HAP-1 (cell line): ENCODE measurements at regions not wholly inside any gene's neighbourhood (a gene's known extent, or its start where the extent isn't known, plus 50 kb on each side); places are given as distances from the start of the nearest gene placed in this dataset.
"Not testable (repeated sequence)": the region's sequence is repeated elsewhere in the genome, so short reads cannot be mapped to it uniquely, and the experiment has no call there.

Source experiments
- DNase-seq, 2 experiments: peaks; one replicate each; pipeline ENCODE4 v3.0.0-alpha.2; 2016 to 2020; ENCODE audit warnings: low spot score in 2 of 2
- H3K27me3 ChIP-seq: fragments of 250-450 bp; sonication (Bioruptor Pico); 2 replicates; pipeline ENCODE4 v1.5.1; 2020; ENCODE audit warnings: low read depth, mild to moderate bottlenecking, moderate library complexity
- H3K36me3 ChIP-seq: fragments of 250-450 bp; sonication (Bioruptor Pico); replicated peaks from 2 replicates; pipeline ENCODE4 v1.5.1; 2020; ENCODE audit warnings: mild to moderate bottlenecking
- H3K4me1 ChIP-seq: fragments of 250-450 bp; sonication (Bioruptor Pico); 2 replicates; pipeline ENCODE4 v1.5.1; 2020; ENCODE audit warnings: mild to moderate bottlenecking
- H3K4me3 ChIP-seq: fragments of 250-450 bp; sonication (Bioruptor Pico); 2 replicates; pipeline ENCODE4 v1.5.1; 2020; ENCODE audit warnings: mild to moderate bottlenecking, moderate library complexity
- H3K9me3 ChIP-seq: fragments of 250-450 bp; sonication (Bioruptor Pico); 2 replicates; pipeline ENCODE4 v1.5.1; 2020; ENCODE audit warnings: mild to moderate bottlenecking, moderate library complexity
- in situ Hi-C: fragments of 300-500 bp; cut with MboI; formaldehyde crosslinking; loops from 3 replicates; pipeline ENCODE4 v1.14.3; 2020; ENCODE audit warnings: low sequenced_read_pairs, inconsistent platforms, mixed read lengths

DNA sequence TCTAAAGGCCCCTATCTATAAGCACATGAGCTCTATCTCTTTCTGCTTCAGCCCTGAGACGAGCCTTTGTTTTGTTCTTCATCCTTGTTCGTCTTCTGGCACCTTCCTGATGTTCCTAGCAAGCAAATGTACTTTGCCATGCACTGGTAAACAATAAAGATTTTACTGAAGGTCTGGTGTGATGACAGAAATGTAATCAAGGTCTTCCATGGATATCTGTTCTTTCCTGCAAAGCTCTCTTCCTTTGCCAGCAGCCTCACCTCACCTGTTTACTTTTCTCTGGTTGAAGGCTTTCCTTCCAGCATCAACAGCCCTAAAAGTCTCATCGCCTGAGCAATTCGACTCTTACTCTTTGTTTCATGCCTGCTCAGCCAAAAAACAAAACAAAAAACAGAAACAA, 330.3 kb downstream of the PCNX1 start:
- Histone ChIP-seq H3K27me3 (no peaks in the 10 kb centered on the region), H3K4me3 (no peak overlapping the region), H3K36me3 (no peaks in the 10 kb centered on the region), H3K9me3 (no peaks in the 10 kb centered on the region; the same call in 1 of the 2 replicates), H3K4me1 (peaks cover 14% of the 10 kb centered on the region)
- in situ Hi-C loops = no loop called here
- DNase-seq = no peak

DNA sequence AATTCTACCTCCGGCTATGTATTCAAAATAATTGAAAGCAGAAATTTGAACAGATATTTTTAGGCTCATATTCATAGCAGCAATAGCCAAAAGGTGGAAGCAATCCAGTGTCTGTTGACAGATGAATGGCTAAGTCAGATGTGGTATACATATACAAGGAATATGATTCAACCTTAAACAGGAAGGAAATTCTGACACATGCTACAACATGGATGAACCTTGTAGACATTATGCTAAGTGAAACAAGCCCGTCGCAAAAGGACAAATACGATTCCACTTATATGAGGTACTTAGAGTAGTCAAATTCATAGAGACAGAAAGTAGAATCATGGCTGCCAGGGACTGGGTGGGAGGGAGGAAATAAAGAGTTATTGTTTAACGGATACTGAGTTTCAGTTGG, 331.6 kb downstream of the PCNX1 start:
- in situ Hi-C loops = no loop called here

DNA sequence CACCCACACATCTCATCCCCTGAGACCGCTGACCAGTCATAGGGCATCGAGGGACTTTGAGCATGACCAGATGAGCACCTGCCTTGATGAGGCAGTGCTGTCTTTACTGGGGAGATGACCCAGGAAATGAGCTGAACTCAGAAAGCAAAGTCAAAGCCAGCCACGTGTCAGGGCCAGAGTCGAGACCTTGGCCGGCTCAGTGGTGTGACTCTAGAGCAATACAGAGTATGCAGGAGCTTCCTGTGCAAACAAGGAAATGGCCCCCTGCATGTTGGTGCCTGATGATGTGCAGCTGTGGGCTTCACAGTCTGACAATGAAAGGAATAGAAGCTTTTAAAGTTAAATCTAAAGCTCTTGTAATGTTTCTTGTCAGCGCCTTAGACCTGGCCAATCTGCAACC, 332.9 kb downstream of the PCNX1 start:
- H3K4me3 ChIP-seq = no peak overlapping the region
- peaks cover 6% of the 10 kb centered on the region; the same call in 1 of the 2 replicates for H3K4me1 ChIP-seq
- no peak for DNase-seq
- H3K9me3 ChIP-seq = no peaks in the 10 kb centered on the region
- H3K27me3 ChIP-seq = no peaks in the 10 kb centered on the region
- in situ Hi-C loops = no loop called here
- no peaks in the 10 kb centered on the region for H3K36me3 ChIP-seq

More for the DNA sequence above, 331.6 kb downstream of the PCNX1 start:
- Histone ChIP-seq H3K27me3 (no peaks in the 10 kb centered on the region), H3K4me3 (no peak overlapping the region), H3K36me3 (no peaks in the 10 kb centered on the region), H3K9me3 (no peaks in the 10 kb centered on the region), H3K4me1 (peaks cover 14% of the 10 kb centered on the region)
- no peak for DNase-seq

DNA sequence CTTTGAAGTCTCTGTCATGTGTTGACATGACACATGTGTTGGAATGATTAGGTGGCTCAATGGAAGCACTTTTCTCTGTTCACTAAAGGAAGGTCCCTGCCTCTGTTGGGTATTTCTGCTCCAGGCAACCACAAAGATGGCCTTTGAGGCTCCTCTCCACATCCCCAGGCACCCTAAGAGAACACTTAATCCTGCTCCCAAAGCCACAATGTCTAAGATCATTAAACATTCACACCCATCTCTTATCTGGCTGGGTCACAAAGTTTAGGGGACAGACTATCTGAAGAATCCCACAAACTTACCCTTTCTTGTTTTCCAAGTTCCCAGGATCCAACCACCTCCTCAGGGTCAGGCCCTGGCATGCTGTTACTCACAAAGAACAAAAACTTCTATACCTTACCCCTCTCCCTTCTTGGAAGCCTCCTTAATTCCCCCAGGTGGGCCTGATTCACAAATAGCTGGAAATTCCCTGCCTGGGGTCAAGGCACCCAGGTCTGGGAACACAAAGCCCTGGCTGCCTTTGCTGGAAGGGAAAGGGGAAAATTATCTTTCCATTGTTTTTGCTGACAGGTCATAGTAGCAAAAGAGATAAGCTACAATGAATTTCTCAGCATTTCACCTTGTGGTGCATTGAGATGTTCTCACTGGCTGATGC, 333.7 kb downstream of the PCNX1 start:
- H3K36me3 ChIP-seq = no peaks in the 10 kb centered on the region
- H3K4me1 ChIP-seq = peaks cover 6% of the 10 kb centered on the region; the same call in 1 of the 2 replicates
- H3K27me3 ChIP-seq = no peaks in the 10 kb centered on the region
- H3K9me3 ChIP-seq = no peaks in the 10 kb centered on the region
- in situ Hi-C loops = no loop called here
- DNase-seq = no peak
- no peak overlapping the region for H3K4me3 ChIP-seq

DNA sequence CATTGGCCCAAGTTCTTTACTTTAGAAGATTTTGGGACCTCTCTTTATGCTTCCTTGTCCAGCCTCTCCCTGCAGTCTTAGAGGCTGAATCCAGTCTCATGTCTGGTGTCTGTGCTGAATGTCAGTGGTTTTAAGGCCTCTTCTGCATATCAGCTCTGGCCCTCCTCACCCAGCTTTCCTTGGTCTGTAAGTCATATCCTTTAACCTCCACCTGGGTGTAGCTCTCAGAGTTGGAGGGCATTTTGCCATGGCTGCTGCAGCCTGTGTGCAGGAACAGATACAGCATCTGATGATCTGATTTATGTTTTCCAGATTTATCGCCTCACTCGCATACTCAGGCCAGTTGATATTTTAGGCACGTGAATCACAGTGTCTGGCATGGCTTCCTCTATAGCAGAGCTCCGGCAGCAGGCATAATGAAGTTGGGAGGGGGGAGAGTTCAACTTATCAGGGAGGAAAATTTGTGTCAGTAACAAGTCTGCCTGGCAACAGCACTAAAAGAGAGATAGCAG, 335.0 kb downstream of the PCNX1 start:
- no peaks in the 10 kb centered on the region for H3K9me3 ChIP-seq
- H3K4me1 ChIP-seq = no peaks in the 10 kb centered on the region
- in situ Hi-C loops = no loop called here
- no peak overlapping the region for H3K4me3 ChIP-seq
- no peak for DNase-seq
- H3K27me3 ChIP-seq = no peaks in the 10 kb centered on the region
- H3K36me3 ChIP-seq = no peaks in the 10 kb centered on the region

DNA sequence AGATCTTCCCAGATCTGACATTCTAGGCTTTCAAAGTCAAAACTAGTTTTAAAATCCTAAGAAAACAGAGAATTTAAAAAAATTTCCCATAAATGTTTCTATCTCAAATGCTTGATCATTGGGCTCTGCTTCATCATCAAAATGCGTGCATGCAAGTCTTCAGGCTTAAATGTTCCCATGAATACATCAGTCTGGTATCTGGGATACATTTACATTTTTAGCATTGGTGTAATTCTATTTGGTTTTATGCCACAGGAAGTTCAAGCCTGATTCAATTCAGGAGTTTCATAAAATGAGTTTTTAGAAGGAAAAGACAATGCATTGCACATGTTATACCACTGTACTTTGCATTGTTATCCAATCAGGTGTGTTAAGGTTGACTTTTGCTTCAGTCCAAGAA, 336.4 kb downstream of the PCNX1 start:
- Histone ChIP-seq H3K27me3 (no peaks in the 10 kb centered on the region), H3K4me1 (no peaks in the 10 kb centered on the region), H3K36me3 (no peaks in the 10 kb centered on the region), H3K4me3 (no peak overlapping the region), H3K9me3 (no peaks in the 10 kb centered on the region)
- in situ Hi-C loops = no loop called here
- DNase-seq = no peak

DNA sequence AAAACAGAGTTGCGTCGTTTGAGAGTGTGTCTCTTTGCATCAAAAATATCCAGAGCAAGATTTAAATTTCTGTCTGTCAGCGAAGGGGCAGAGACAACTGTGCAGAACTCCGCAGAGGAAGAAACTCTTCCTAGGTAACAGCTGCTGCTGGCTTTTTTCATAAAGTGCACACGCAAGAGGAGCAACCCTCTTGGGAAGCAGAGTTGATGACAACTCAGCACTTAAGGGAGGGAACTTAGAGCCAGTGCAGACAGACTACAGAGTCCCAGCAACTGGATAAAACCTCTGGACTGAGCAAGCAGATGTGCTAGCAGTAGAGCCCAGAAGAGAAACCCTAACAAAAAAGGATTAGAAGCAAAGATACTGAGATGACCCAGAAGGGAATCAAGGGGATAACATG, 337.1 kb downstream of the PCNX1 start:
- DNase-seq = no peak
- Histone ChIP-seq H3K9me3 (no peaks in the 10 kb centered on the region), H3K4me3 (no peak overlapping the region), H3K4me1 (no peaks in the 10 kb centered on the region), H3K36me3 (no peaks in the 10 kb centered on the region), H3K27me3 (no peaks in the 10 kb centered on the region)
- in situ Hi-C loops = no loop called here

DNA sequence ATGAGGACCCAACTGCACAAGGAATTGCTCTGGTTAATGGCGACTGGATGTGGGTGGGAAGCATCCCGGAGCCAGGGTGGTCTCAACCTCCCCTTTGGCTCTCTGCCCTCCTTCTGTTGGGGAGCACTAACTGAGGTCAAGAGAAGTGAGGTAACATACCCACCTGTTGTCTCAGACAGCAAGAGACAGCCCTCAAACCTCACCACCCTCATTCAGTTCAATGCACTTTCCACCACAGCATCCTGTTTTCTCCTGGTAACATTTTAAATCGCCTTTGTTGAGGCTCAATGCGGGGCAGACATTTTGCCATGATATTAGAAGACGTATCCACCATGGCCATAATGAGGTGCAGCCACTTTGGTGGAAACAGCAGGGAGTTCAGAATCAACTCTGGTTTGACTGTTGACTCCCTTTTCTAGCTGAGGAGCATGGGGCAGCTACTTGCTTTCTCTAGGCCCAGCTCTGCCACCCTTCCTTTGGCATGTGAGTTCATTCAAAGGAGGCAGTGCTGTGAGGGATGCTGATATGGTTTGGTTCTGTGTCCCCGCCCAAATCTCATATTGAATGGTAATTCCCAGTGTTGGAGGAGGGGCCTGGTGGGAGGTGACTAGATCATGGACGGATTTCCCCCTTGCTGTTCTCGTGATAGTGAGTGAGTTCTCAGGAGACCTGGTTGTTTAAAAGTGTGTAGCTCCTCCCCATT, 338.6 kb downstream of the PCNX1 start:
- no peak for DNase-seq
- H3K36me3 ChIP-seq = no peaks in the 10 kb centered on the region
- no peaks in the 10 kb centered on the region for H3K4me1 ChIP-seq
- no peak overlapping the region for H3K4me3 ChIP-seq
- no peaks in the 10 kb centered on the region for H3K27me3 ChIP-seq
- in situ Hi-C loops = no loop called here
- no peaks in the 10 kb centered on the region for H3K9me3 ChIP-seq

DNA sequence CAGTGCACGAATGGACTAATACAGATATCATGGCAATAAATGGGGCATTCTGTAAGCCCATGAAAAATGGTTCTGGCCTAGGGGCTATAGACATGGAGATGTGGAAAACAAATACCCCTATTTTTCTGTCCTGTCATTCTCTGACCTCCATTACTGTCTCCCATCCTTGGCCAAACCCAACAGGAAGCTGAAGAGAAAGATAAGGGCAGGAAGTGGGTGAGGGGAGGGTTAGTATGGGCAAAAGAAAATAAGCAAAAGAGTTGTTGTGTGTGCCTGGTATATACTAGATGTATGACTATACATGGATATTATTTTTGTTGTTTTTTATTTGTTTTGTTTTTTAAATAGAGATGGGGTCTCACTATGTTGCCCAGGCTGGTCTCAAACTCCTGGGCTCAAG, 339.3 kb downstream of the PCNX1 start:
- H3K4me3 ChIP-seq = no peak overlapping the region
- in situ Hi-C loops = no loop called here
- H3K36me3 ChIP-seq = no peaks in the 10 kb centered on the region
- no peaks in the 10 kb centered on the region for H3K9me3 ChIP-seq
- no peaks in the 10 kb centered on the region for H3K4me1 ChIP-seq
- DNase-seq = no peak
- no peaks in the 10 kb centered on the region for H3K27me3 ChIP-seq

DNA sequence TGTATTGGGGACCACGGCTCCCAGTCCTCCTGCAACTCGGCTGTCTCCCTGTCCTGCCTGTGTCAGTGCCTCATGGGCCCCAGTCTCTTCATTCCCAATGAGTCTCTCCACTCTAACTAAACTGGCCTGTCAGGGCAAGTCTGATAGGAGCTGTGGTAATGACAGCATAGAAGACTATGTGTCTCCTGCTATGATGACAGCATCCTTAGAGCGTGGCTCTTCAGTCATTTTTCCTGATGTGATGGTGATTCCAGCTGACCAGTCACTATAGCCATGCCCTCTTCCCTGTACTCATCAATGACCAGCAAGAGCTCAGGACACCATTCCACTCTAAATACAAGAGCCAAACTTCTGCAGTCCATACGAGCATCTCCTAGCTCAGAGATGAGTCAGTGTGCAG, 339.8 kb downstream of the PCNX1 start:
- Histone ChIP-seq H3K27me3 (no peaks in the 10 kb centered on the region), H3K9me3 (no peaks in the 10 kb centered on the region), H3K4me3 (no peak overlapping the region), H3K36me3 (no peaks in the 10 kb centered on the region), H3K4me1 (no peaks in the 10 kb centered on the region)
- no peak for DNase-seq
- in situ Hi-C loops = no loop called here

DNA sequence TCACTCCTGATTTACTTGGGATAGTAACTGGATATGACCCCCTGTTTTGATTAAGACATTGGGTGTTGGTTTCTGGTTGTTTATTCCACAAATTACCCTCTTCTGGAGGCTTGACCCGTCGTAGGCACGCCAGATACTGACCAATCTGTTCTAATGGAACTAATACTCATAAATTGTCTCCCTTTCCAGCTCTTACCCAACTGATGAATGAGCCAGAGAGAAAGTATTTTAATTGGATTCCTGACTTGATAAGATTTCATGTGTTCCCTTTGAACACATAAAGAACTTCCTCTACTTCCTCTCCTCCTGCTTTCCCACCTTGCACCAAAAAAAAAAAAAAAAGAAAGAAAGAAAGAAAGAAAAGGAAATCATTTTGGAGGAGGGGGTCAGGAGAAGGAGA, 340.9 kb downstream of the PCNX1 start:
- no peaks in the 10 kb centered on the region for H3K36me3 ChIP-seq
- no peaks in the 10 kb centered on the region for H3K27me3 ChIP-seq
- H3K4me3 ChIP-seq = no peak overlapping the region
- in situ Hi-C loops = no loop called here
- no peaks in the 10 kb centered on the region for H3K9me3 ChIP-seq
- no peak for DNase-seq
- no peaks in the 10 kb centered on the region for H3K4me1 ChIP-seq

DNA sequence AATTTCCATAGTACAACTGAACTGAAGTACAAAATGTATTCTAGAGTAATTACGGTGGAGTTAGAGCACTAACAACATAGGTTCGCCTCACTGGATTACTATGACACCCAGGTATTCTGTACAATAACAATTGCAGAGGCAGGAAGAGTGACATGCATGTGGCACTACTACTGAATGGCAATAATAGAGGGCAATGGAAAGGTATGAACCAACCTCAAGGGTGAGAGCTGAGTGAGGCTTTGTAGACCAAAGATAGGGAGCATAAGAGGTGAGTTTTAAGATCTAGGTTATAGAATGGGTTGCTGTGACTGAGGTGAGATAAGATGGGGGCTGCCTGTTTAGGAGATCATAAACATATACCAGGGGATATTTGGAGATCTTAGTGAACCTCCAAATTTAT, 343.1 kb downstream of the PCNX1 start:
- Histone ChIP-seq H3K4me3 (no peak overlapping the region), H3K9me3 (no peaks in the 10 kb centered on the region), H3K27me3 (no peaks in the 10 kb centered on the region), H3K4me1 (no peaks in the 10 kb centered on the region), H3K36me3 (no peaks in the 10 kb centered on the region)
- in situ Hi-C loops = no loop called here
- DNase-seq = no peak

DNA sequence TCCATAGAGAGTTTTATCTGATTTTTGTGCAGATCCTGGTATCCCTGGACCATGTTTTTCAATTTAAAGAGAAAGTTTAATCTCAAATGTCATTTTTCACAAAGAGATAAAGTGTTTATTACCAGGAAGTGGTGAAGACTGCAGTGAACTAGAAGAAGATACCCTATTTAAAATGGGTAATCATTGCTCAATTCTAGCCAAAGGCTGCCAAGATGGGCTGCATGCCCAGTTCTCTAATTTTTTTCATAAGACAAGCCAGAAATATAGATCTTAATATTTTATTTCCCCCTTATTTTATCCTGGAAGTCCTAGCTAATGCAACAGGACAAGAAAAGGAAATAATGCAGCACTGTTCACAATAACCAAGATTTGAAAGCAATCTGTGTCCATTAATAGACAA, 343.5 kb downstream of the PCNX1 start:
- Histone ChIP-seq H3K9me3 (no peaks in the 10 kb centered on the region), H3K27me3 (no peaks in the 10 kb centered on the region), H3K4me1 (peaks cover 1% of the 10 kb centered on the region), H3K36me3 (no peaks in the 10 kb centered on the region), H3K4me3 (no peak overlapping the region)
- in situ Hi-C loops = no loop called here
- DNase-seq = no peak

DNA sequence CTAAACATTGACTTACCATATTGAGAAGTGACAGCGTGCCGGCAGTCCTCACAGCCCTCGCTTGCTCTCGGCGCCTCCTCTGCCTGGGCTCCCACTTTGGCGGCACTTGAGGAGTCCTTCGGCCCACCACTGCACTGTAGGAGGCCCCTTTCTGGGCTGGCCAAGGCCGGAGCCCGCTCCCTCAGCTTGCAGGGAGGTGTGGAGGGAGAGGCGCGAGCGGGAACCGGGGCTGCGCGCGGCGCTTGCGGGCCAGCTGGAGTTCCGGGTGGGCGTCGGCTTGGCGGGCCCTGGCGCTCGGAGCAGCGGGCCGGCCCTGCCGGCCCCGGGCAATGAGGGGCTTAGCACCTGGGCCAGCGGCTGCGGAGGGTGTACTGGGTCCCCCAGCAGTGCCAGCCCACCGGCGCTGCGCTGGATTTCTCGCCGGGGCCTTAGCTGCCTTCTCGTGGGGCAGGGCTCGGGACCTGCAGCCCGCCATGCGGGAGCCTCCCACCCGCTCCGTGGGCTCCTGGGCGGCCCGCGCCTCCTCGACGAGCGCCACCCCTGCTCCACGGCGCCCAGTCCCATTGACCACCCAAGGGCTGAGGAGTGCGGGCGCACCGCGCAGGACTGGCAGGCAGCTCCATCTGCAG, 346.9 kb downstream of the PCNX1 start:
- H3K9me3 ChIP-seq, DNase-seq, in situ Hi-C loops: not testable (repeated sequence)

More for the DNA sequence above, 346.9 kb downstream of the PCNX1 start:
- H3K4me1 ChIP-seq = peaks cover 16% of the 10 kb centered on the region
- H3K4me3 ChIP-seq, H3K36me3 ChIP-seq, H3K27me3 ChIP-seq: not testable (repeated sequence)
